ENCODE measurements at regions not wholly inside any gene's neighbourhood (a gene's known extent, or its start where the extent isn't known, plus 50 kb on each side); places are given as distances from the start of the nearest gene placed in this dataset.

- H3K79me2 ChIP-seq (ENCODE audit: insufficient read depth, low read length) = no peaks in the 10 kb centered on the region
- no peak overlapping the region for H3K4me2 ChIP-seq (ENCODE audit: insufficient read depth, insufficient read length, low read length)
- Mint-ChIP-seq H3K4me1 (peaks cover 5 to 8% of the 10 kb centered on the region in 2 experiments; a peak in 3 of 4 replicates), H3K36me3 (ENCODE audit: insufficient read depth in 1 of 3, low read depth in 3 of 3) (no peaks in the 10 kb centered on the region), H3K9me3 (no peaks in the 10 kb centered on the region), H3K4me3 (no peak overlapping the region), H3K27ac (no peak overlapping the region), H3K27me3 (ENCODE audit: low read depth) (no peaks in the 10 kb centered on the region)
- no peak overlapping the region for H2BK120ac ChIP-seq (ENCODE audit: low read depth, low read length, poor library complexity, severe bottlenecking)
- no peak for TF ChIP-seq CTCF (conservative IDR thresholded peaks at IDR 0.05)
- no peak overlapping the region for H4K5ac ChIP-seq (ENCODE audit: insufficient read length, low read depth, low read length)
- H2AFZ ChIP-seq (ENCODE audit: low read length) = no peak overlapping the region
- H3K9me3 ChIP-seq (ENCODE audit: control insufficient read depth, low read depth, low read length) = no peaks in the 10 kb centered on the region
- no peak overlapping the region for H2BK15ac ChIP-seq (ENCODE audit: low read depth, low read length)
- no peaks in the 10 kb centered on the region for H3K27me3 ChIP-seq (ENCODE audit: insufficient read depth, low read length)
- no peak overlapping the region for H2BK5ac ChIP-seq (ENCODE audit: insufficient read length, low read length)
- H3K23me2 ChIP-seq (ENCODE audit: insufficient read length, low read depth, low read length, poor library complexity, severe bottlenecking) = no peaks in the 10 kb centered on the region
- H3K27ac ChIP-seq (ENCODE audit: insufficient read length, low read depth, low read length) = no peak overlapping the region
- DNase-seq = no peak
- no peaks in the 10 kb centered on the region for H3K4me1 ChIP-seq (ENCODE audit: insufficient read depth, low read length)
- H3K14ac ChIP-seq (ENCODE audit: insufficient read depth, low read length) = no peak overlapping the region
- no peak overlapping the region for H3T11ph ChIP-seq (ENCODE audit: low read length)
- H3K4ac ChIP-seq (ENCODE audit: low read depth, low read length) = no peak overlapping the region
- whole genome bisulfite sequencing (ENCODE audit: extremely low coverage, insufficient read length, low lambda C conversion rate) = no CpG with 5 or more reads among the region's 1 CpG
- no peak overlapping the region for H3K18ac ChIP-seq (ENCODE audit: insufficient read length, low read depth, low read length)
- H3K79me1 ChIP-seq (ENCODE audit: insufficient read depth, low read depth, low read length, poor library complexity, severe bottlenecking) = no peaks in the 10 kb centered on the region
- no peak overlapping the region for H3K56ac ChIP-seq (ENCODE audit: insufficient read length, low read depth, low read length)
- H4K91ac ChIP-seq (ENCODE audit: insufficient read length, low read depth, low read length) = no peak overlapping the region
- H3K9ac ChIP-seq (ENCODE audit: extremely low read depth, insufficient read length, low read length) = no peak overlapping the region
- H2BK12ac ChIP-seq (ENCODE audit: insufficient read length, low read depth, low read length) = no peak overlapping the region
- no peak overlapping the region for H3K23ac ChIP-seq (ENCODE audit: insufficient read length, low read depth, low read length)
- H2AK5ac ChIP-seq (ENCODE audit: insufficient read length, low read length) = no peak overlapping the region
- no peaks in the 10 kb centered on the region for H4K20me1 ChIP-seq (ENCODE audit: control insufficient read depth, insufficient read depth, insufficient read length)
- H4K8ac ChIP-seq (replicated peaks; ENCODE audit: insufficient read length, low read depth, low read length) = no peak overlapping the region
- H2BK20ac ChIP-seq (ENCODE audit: low read depth, low read length, poor library complexity, severe bottlenecking) = no peak overlapping the region
These were observed 210.9 kb upstream of the SEMA3E start for GRCh38 chr7:83859827-83860226.

Measured in H9 (cell line).